ENCODE measurements at regions not wholly inside any gene's neighbourhood (a gene's known extent, or its start where the extent isn't known, plus 50 kb on each side); places are given as distances from the start of the nearest gene placed in this dataset.
"Not testable (repeated sequence)": the region's sequence is repeated elsewhere in the genome, so short reads cannot be mapped to it uniquely, and the experiment has no call there.

- not testable (repeated sequence) for TF ChIP-seq CTCF, POLR2A, POLR2AphosphoS5, EP300 (IDR thresholded peaks at IDR 0.05)
Observed at GRCh38 chr17:59500086-59500655, 65.2 kb upstream of the DHX40 start.
